GM19463 (cell line): ENCODE measurements at regions not wholly inside any gene's neighbourhood (a gene's known extent, or its start where the extent isn't known, plus 50 kb on each side); places are given as distances from the start of the nearest gene placed in this dataset.
"Not testable (repeated sequence)": the region's sequence is repeated elsewhere in the genome, so short reads cannot be mapped to it uniquely, and the experiment has no call there.

Experiments used
- ATAC-seq: cut with Tn5 transposase; IDR thresholded peaks from one replicate; pipeline ENCODE4 v1.9.1; 2021; ENCODE audit warnings: mild to moderate bottlenecking, moderate library complexity; ENCODE audit not compliant: unreplicated experiment

DNA sequence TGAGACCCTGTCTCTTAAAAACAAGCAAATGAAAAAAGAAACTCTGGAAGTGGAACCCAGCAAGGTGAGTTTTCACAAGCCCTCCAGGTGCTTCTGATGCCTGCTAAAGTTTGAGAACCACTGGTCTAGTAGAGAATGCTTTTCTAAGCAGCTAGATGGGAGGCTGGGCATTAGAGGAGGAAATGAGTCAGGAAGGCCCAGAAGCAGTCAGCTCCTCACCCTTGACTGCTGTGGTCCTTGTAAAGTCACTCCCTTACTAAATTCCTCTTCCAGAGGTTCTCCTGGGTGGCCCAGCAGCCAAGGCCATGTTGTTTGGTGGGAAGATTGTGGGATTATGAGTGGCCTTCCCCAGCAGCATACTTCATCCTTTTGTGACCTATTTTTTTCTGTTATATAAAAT lies 52.0 kb upstream of the FYN start:
- no peak for ATAC-seq

DNA sequence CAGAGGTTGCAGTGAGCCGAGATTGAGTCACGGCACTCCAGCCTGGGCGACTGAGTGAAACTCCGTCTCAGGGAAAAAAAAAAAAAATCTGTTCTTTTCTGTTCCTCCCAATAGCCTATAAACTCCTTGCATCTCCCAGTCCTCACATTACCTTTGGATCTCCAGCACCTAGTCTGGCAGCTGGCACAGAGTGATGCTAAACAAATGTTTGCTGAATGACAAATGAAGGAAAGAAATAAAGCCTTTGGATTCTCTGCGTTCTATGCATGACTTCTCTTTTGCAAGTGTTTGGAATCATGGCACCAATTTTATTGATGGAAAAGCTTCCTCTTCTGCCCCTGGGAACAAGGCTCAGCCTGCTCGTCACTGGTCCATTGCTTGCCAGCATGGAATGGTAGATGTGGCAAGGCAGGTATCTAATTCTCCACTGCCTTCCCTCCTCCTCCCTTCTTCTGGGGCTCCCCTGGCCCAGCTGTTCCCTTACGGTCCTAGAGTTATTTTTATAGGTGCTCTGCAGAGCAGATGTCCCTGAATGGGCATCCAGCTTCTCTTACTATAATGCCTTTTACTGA lies 53.6 kb upstream of the FYN start:
- ATAC-seq, result no peak

DNA sequence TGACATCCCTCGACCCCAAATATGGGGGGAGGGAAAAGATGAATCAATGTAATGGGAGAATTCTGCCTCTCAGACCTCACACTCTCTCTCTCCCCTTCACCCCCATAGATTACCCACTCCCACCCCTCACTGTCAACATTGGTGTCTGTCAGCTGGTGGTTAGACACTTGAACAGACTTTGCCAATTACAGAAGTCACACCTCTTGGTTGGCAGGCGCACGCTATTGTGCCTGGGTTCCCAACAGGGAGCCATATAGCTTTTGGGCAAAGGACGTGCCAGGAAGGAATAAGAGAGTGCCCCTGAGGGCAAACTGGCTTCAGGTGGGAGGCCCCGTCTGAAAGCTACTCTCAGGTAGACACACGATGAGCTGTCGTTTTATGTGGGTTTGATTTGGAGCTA lies 54.1 kb upstream of the FYN start:
- no peak for ATAC-seq

DNA sequence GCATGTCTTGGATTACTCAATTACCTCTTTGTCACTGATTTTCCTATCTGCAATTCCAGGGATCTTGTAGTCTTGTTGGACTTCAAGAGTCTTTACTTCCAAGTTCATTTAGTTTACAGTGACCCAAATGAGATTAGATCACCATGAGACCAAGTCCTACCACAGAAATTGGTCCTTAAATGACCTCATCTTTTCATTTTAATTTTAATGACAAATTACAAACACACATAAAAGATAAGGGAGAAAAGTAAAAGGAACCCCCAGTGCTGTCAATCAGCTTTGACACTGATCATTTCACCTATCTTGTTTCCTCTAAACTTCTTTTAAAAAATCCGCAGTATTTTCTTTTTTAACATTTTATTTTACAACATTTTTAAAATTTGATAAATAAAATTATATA lies 54.9 kb upstream of the FYN start:
- no peak for ATAC-seq

DNA sequence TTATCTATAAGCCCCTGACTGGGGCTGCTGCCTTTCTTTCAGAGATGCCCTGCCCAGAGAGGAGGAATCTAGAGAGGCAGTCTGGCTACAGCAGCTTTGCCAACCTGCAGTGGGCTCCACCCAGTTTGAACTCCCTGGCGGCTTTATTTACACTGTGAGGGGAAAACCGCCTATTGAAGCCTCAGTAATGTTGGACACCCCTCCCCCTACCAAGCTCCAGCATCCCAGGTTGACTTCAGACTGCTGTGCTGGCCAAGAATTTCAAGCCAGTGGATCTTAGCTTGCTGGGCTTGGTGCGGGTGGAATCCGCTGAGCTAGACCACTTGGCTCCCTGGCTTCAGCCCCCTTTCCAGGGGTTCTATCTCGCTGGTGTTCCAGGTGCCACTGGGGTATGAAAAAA lies 61.4 kb upstream of the FYN start:
- not testable (repeated sequence) for ATAC-seq

DNA sequence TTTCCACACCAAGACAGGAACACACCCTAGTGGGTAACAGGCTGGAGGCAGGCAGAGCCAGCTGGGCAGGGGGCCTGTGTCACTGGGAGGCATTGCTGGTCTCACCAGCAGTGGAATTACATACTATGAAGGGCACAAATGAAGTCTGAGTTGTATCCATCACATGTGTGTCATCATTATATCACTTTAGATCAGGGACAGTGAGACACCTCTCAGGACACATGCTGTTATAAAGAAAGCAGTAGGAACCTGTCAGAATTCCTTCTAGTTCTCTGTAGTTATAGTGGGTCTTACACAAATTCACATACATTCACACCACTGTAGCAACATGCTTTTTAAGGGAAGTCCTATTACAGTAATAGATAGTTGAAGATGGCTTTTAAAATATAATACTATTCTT lies 63.5 kb upstream of the FYN start:
- no peak for ATAC-seq

DNA sequence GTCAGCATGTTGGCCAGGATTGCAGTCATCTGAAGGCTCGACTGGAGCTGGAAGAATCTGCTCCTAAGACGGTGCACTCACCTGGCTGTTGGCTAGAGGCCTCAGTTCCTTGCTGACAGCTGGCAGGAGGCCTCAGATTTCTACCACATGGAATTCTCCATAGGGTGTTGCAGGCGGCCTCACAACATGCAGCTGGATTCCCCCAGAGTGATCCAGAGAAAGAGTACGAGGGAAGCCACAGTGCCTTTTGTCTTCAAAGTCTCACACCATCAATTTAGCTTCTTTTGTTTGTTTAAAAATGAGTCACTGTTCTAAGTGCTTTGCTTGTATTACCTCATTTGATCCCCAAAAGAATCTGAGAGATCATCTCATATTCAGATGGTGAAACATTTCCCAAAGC lies 65.5 kb upstream of the FYN start:
- no peak for ATAC-seq

DNA sequence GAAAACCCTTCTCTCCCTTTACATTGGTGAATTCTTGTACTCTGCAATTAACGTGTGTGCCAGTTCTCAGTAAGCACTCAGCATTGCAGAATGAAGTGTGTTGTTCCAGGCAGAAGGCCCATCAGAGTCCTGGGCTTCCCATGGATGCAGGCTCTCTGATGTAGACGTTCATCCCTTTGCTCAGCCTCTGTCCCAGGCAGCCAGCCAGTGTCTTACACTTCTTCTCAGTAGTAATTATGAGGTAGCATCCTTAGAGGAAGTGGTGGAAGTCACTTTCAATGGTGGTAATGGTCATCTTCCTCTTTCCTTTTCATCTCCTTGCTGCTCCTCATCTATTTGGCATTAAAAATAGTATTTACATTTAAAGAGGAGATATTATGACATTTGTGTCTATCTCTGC lies 66.7 kb upstream of the FYN start:
- no peak for ATAC-seq

DNA sequence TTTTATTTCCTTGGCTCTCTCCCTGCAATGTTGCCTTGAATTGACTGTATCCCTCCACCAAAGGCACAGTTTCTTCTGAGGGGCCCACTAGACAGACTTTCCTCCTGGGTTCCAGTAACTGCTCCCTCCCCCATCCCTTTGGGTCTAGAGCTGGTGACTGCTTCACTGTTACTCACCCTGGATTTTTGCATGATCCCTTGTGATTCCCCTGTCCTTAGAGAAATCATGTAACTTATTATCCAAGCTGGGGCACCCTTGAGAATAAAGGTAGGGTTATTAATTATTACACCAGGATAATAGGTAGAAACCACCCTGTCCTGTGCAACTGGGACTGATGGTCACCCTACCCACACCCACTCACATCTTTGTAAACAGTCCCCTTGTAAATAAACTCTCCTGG lies 67.5 kb upstream of the FYN start:
- ATAC-seq, result no peak

DNA sequence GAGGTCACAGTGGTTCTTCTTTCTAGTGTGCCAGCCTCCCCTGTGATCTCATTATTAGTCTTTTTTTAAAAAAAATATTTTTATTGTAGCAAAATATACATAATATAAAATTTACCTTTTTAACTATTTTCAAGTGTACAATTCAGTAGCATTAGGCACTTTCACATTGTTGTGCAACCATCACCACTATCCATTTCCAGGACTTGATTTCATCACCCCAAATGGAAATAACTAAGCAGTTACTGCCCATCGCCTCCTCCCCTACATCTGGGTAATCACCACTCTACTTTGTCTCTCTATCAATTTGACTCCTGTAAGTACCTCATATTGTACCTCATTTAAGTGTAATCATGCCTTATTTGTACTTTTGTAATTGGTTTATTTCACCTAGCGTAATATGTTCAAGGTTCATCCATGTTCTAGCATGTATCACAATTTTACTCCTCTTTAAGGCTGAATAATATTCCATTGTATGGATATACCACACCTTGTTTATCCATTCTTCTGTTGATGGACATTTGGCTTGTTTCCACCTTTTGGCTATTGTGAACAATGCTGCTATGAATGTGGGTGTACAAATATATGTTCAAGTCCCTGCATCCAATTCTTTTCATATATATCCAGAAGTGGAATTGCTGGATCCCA lies 68.6 kb upstream of the FYN start:
- no peak for ATAC-seq

DNA sequence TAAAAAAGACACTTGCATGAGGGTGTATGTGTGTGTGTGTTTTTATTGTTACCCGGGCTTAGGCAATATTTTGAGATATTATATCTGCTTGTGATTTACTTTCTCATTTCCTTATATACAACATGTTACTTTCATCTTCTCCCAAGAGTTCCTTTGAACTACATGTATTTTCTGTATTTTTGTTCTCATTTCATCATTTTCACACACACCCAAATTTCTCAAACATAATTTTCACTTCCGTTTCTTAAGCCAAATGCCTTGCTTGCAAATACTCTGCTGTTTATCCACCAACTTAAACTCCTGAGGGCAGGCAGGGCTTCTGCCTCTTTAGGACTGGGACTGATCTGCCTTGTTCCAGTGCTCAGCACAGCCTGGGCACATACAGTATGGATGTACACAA lies 69.3 kb upstream of the FYN start:
- no peak for ATAC-seq

DNA sequence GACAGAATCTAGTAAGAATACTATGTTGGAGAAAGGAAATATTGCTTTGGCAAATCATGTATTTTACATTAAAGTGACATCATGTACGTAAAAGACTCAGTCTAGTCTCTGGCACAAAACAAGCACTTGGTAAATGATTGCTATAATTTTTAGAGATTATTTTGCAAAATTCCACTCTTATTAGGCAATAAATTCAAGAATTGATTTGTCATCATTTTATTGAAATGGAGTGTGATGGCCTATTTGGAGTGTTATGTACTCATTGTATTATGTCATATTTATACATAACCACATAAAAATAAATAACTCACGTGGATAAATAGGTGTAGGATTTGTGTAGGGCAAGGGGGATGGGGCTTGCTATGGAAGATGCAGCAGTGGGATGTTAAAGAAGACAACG lies 70.0 kb upstream of the FYN start:
- no peak for ATAC-seq

DNA sequence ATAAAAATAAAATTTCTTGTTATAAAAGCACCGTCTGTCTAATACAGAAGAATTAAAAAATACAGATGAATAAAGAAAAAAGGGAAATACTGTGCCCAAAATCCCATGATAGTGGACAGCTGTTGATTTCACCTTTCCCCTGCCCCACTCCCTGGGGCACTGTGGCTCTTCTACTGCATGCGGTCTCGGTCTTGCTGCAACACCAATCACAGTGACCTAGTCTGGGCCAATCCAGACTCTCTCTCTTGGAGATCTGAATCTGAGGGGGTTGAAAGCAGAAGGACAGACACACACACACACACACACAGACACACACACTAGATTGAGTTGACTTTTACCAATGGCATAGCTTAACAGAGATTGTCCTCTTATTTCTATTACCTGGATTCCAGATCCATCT lies 70.5 kb upstream of the FYN start:
- no peak for ATAC-seq

DNA sequence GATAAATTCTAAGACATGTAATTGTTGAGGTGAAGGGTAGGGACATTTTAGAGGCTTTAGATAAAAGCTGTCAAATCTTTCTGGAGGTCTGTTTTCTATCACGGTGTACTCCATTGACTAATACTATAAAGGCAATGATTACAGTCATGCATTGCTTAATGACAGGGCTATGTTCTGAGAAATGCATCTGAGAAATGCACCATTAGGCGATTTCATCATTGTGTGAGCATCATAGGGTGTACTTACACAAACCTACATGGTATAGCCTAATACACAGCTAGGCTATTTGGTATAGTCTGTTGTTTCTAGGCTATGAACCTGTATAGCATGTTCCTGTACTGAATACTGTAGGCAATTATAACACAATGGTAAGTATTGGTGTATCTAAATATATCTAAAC lies 71.3 kb upstream of the FYN start:
- no peak for ATAC-seq

DNA sequence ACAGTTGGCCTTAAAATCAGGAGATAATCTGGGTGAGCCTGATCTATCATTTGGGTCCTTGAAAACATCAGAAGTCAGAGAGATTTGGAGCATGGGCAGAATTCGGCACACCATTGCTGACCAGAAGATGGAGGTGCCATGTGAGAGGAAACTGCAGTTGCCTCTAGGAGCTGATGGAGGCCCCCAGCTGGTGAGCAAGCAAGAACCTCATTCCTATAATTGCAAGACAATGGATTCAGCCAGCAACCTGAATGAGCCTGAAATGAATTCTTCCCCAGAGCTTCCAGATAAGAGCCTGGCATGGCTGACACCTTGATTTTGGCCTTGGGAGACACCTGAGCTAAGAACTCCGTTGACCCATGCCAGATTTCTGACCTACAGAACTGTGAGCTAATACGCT lies 76.3 kb upstream of the FYN start:
- ATAC-seq, result no peak

DNA sequence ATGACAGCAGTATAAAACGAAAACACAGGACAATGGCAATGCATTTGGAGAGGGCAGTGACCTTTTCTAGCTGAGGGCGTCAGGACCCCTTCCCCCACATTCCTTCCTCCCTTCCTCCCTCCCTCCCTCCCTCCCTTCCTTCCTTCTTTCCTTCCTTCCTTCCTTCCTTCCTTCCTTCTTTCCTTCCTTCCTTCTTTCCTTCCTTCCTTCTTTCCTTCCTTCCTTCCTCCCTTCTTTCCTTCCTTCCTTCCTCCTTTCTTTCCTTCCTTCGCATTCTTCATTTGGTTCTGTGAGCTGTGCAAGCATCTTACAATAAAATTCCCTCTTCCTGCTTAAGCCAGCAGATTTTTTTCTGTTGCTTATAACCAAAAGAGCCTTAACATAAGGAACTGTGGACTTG lies 76.7 kb upstream of the FYN start:
- ATAC-seq, result not testable (repeated sequence)

DNA sequence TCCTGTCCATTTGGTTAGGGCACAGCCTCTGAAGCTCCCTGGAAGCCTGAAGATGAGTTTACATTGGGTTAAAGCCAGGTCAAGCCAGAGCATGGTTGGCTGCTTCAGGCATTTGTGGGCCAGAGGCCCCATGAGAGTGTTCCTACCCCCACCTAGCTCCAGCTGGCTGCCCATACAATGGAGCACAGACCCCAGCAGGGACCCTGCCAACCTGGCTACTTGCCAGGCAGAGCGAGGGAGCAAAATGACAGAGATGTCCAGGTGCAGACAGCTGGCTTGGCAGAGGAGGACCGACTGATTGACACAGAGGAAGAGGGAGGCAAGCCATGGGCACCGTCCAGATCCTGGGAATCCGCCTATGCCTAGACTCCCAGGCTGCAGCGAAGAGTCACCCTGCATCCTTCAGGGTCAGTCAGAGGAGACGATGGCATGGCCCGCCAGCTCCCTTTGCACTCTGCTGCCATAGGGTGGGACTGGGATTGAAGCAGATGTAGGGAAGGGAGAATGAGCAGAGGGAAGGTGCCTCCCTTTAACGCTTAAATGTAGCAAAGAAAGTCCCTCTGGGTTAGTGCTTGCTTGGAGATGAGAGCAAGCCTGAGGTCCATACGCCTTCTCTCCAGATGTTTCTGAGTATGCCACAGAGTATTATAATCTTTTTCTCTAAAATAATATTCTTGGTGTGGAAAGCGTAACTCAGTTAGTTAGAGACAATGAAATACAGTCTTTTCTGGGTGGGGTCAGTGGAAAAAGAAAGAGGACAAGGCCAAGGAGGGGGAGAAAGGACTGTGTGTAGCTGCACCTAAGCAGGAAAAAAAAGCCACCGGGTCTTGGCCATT lies 77.6 kb upstream of the FYN start:
- ATAC-seq, result no peak

DNA sequence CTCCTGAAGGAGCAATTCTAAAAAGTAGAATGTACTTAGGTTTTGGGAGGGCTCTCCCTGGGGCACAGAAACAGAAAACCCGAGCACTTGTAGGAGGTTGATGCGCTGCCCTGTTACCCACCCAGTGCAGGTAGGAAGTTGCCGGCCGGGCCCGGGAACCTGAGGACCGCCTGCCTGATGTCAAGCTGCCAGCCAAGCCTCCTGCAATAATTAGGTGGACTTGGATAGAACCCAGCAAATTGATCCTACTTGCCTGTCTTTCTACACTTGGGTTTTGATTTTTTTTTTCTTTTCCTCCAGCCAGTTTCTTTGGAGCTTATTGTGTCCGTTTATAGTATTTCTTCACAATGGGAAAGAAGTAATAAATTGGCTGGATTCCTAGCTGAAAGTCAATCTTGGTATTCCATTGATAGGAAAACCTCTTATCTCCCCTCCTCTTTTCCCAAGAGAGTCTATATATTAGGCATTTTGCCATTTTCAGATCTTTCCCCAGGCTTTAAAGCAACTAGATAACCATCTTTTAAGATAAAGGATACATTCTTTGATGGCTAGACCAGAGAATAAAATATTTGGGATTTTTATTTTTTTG lies 78.3 kb upstream of the FYN start:
- ATAC-seq, result no peak

DNA sequence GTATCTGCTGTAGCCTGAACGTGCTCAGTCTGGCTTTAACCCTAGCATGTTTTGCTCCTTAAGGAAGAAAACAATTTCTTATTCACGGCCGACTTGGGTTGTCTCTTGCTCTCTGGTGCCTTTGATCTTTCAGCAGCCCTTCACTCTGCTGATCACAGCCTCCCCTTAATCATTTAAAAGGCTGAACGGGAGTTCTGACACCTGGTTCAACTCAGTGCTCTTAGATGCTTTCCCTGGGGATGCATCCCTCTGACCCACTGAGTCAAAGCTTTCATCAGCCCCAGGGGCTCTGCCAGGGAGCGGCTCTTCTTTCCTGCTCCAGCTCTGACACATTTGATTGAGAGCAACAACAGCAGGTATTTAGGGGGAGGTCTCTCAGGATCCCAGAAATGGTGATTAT lies 79.0 kb upstream of the FYN start:
- no peak for ATAC-seq

DNA sequence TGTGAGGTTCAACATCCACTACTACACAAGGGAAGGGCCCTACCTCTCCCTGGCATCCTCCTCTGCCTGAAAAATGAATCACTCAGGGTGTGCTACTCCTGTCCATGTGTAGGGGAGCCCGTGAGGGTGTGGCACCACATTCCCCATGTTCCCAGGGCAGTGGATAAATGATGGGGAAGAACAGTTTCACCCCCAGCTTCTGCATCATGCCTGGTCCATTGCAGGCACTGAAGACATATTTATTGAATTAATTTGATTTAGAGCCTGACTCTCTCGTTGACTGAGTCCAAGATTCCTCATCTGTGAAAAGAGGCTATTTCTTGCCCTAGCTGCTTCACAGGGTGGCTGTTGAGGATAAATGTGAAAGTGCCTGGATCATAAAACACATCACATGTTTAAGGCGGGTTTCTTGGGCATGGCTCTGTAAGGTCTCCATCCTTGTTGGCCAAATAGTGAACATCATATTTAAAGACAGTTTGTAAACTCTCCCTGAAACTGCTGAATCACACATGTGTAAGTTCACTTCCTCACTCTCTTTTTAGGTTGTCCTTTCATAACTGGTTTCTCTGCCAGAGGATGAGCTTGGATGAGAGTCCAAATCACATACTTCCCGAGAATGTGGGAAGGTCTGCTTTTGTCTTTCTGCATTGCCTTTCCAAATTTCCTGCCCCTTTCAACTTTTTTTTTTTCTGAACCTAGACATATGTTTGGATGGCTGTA lies 79.7 kb upstream of the FYN start:
- no peak for ATAC-seq

DNA sequence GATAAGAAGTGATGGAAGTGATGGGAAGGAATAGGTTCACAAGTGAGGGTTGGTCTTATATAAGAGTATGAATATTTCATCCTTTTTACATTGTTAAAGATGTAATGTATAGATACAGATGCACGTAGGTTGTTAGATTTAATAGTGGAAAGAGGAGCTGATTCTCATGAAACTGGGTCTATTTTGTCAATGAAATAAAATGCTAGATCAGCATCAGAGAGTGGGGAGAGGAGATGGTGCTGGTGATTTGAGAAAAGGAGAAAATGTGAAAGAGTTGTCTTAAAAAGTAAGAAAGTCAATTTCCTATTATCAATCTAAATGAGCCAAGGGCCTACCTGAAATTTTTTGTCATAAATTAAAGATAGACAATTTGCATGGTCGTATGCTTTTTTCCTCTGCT lies 82.8 kb upstream of the FYN start:
- ATAC-seq, result no peak
